Peyer's patch (tissue), 4 donors: ENCODE measurements at regions not wholly inside any gene's neighbourhood (a gene's known extent, or its start where the extent isn't known, plus 50 kb on each side); places are given as distances from the start of the nearest gene placed in this dataset.

Experiments used
- CTCF ChIP-seq, 6 experiments: fragments of 450-650 bp in 4 of 6; fragments of 200-600 bp in 2 of 6; sonication (generic) in 1 of 6; IDR thresholded peaks; one replicate each; pipeline ENCODE4 v1.5.1; 2017 to 2019; ENCODE audit warnings: antibody characterized with exemption in 6 of 6, mild to moderate bottlenecking in 3 of 6, moderate library complexity in 1 of 6
- POLR2A ChIP-seq, 2 donors: fragments of 450-650 bp; IDR thresholded peaks; one replicate each; pipeline ENCODE4 v1.5.1; 2017; ENCODE audit warnings: antibody characterized with exemption in 2 of 2, mild to moderate bottlenecking in 2 of 2, moderate library complexity in 2 of 2

GRCh38 chr1:96487394-96487793 is 234.2 kb upstream of the PTBP2 start:
- TF ChIP-seq CTCF (IDR thresholded peaks at IDR 0.05), result no peak
- no peak for TF ChIP-seq POLR2A (IDR thresholded peaks at IDR 0.05)
